Non-pigmented ciliary epithelial cell (primary cell): ENCODE measurements at regions not wholly inside any gene's neighbourhood (a gene's known extent, or its start where the extent isn't known, plus 50 kb on each side); places are given as distances from the start of the nearest gene placed in this dataset.

Experiments used
- DNase-seq: peaks from one replicate; pipeline ENCODE4 v3.0.0-alpha.2; 2010; ENCODE audit warnings: low read depth

DNA sequence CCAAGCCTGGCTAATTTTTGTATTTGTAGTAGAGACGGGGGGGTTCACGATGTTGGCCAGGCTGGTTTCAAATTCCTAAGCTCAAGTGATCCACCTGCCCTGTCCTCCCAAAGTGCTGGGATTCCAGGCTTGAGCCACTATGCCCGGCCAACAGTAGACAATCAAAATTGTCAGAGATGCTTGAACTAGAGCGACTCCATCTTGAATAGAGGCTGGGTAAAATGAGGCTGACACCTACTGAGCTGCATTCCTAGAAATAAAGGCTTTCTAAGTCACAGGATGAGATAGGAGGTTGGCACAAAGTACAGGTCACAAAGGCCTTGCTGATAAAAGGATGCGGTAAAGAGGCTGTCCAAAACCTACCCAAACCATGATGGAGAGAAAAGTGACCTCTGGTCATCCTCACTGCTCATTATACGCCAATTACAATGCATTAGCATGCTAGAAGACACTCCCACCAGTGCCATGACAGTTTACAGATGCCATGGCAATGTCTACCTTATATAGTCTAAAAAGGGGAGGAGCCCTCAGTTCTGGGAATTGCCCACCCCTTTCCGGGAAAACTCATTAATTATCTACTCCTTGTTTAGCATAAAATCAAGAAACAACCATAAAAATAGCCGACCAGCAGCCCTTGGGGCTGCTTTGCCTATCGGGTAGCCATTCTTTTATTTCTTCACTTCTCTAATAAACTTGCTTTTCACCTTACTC, 134.5 kb downstream of the BAMBI start:
- no peak for DNase-seq

- DNase-seq: no peak
Measured at GRCh38 chr10:28812384-28813372, 135.4 kb downstream of the BAMBI start.

GRCh38 chr10:28815681-28816080, 138.4 kb downstream of the BAMBI start:
- no peak for DNase-seq

GRCh38 chr10:28822719-28823464, 145.6 kb downstream of the BAMBI start:
- no peak for DNase-seq

DNA sequence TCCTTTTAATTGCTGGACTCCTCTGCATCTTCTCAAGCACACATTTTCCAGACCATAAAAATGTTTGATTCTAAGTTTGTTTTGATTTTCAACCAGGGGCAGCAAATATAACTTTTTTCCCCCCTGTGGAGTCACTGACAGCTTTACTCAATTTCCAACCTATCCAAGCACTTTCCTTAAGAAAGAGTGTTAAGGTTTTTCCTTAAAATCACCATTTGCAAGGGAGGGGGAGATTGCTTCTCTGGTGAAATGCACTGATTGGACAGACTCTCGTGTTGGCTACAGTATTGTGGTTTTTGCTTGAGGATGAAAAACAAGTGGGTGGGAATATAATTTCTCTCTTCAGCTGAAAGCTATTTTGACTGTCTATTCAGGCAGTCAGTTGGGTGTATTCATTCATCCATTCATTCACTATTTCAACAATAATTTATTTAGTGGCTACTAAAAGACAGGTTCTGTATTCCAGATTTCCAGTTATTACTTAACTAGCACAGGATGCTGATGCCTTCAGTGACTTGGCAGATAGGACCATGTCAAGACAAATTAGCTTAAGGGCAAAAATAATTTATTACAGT, 146.3 kb downstream of the BAMBI start:
- no peak for DNase-seq

GRCh38 chr10:28833313-28833712, 156.0 kb downstream of the BAMBI start:
- no peak for DNase-seq

DNA sequence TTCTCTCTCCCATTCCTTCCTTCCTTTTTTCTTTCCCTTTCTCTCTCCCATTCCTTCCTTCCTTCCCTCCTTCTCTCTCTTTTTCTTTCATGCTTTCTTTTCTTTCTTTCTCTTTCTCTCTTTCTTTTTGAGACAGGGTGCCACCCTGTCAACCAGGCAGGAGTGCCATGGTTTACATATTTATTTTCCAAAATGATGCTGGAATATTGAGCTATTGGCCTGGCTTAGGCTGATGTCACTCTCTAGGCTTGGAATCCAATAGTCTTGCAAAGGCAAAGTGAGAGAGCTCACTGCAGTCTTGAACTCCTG, 159.1 kb downstream of the BAMBI start:
- no peak for DNase-seq

DNA sequence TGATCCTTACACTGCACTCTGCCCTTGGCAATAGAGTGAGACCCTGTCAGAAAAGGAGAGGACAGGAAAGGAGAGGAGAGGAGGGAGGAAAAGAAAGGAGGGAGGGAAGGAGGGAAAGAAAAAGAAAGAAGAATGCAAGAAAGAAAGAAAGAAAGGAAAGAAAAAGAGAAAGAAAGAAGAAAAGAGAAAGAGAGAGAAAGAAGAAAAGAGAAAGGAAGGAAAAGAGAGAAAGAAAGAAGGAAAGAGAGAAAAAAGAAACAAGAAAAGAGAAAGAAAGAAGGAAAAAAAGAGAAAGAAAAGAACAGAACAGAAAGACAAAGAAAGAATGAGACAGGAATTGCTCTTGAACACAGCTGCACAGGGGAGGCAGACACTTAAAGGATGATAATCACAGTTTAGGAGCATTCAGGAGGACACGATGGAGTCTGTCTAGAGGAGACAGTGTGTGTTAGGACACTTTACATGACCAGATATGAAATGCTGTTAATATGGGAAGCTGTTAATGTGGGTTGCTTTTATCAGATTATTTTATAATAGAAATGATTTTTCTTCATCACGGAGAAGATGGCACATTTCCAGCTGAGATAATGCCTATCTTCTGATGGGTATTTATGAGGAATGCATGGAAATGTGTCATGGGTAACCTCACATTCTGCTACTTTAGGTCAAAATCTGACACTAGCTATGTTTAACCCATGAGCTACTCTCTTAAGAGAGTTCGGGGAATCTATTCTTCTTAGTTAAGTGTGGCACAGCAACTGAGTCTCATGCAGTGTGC, 160.5 kb downstream of the BAMBI start:
- DNase-seq: no peak

DNA sequence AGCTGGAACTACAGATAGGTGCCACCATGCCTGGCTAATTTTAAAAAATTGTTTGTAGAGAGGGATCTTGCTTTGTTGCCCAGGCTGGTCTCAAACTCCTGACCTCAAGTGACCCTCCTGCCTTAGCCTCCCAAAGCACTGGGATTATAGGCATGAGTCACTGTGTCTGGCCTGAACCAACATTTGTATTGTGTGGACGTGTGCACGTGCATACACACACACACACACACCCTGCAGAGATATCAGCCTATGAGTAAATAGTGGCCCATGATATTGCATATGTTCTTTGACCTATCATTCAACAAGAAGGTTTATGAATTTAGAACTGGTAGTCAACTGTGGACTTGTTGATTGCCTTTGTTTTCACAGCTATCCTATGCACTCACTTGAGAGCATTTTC, 161.6 kb downstream of the BAMBI start:
- DNase-seq: no peak

- peak; percentile 45 for DNase-seq
Measured at GRCh38 chr10:28839600-28840007, 162.3 kb downstream of the BAMBI start.

- no peak for DNase-seq
Measured at GRCh38 chr10:28840202-28840601, 162.9 kb downstream of the BAMBI start.

DNA sequence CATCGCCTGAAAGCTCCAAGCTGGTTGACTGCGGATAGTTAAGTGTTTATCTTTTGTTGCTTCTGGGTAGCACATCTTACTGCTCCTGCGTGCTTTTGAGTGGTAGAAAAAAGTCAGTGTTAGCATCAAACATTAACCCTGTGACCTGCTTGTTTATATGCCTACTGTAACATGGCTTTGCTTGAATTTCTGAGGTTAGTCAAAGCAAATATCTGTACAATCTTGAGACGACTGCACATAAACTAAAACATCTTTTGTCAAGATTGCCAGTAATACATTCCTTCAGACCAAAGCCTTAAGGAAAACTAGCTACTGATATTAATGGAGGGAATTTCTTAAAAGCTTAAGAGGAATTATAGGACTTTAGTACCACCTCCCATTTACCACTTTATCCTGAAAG, 163.7 kb downstream of the BAMBI start:
- no peak for DNase-seq

DNA sequence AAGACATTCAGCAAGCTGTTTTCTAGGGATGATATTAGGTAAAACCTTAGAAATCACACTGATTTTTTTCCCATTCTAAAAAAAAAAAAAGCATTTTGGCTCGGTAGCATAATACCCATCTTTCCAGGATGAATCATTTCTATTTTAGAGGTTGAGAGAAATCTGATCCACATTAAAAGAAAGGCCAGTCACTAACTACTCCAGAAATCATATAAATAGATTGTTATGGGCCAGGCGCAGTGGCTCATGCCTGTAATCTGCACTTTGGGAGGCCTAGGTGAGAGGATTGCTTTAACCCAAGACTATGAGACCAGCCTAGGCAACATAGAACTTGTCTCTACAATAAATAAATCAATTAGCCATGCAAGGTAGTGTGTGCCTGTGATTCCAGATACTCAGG, 164.3 kb downstream of the BAMBI start:
- DNase-seq: peak; percentile 31

- peak; percentile 64 for DNase-seq
Measured at GRCh38 chr10:28842321-28842720, 165.0 kb downstream of the BAMBI start.

- peak; percentile 72 for DNase-seq
Measured at GRCh38 chr10:28845009-28845682, 167.8 kb downstream of the BAMBI start.

DNA sequence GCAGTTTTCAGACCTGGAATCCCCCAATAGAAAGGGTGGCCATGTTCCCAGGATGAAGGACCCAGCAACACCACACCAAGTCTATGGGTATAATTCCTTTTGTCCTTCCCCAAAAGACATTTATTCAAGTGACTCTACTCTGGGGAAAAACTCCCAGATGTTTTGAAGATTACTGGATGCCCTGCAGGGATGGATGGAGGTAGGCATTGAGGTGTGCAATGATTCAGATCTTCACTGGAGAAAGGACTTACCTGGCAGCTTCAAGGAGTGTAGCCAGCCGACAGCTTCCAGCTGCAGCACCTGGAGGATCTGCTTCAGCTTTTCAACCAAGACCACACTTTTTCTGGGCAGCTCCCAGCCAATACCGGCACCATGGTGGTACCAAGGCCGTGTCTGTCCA, 172.0 kb downstream of the BAMBI start:
- no peak for DNase-seq

GRCh38 chr10:28849821-28850220, 172.5 kb downstream of the BAMBI start:
- DNase-seq: no peak

DNA sequence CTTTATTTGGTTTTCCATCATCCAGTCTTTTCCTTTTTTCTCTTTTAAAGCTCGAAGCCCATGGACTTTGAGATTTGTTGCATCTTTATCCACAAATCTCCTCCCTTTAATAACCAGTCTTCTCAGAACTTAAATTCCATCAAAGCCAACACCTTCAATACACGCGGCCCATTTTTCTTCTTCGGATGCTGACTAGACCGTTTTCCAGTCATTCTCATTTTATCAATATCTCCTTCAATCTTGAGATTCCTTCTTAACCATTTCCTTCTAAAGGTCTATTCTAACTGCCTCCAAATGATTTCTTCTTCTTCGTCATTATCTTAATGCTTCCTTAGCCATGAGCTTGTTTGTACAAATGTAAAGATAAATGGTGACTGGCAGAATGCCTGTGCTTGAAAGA, 173.5 kb downstream of the BAMBI start:
- no peak for DNase-seq

DNA sequence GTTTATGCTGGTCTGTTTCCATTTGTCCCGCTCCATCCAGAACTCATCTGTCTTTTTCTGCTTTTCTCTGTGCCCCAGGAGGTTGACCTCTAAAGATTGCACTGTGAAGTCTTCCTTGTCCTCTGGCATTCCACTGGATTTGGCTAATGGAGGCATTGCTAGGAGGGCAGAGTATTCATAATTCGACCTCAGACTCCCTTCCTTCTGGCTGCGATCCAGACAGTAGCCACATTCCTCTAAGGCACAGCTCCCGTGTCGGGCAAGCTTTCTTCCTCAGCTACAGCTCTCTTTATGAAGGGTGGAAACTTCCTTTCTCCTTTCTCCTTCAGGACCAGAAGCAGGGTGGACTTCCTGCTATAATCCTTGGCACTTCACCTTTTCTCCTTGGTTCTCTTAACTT, 175.9 kb downstream of the BAMBI start:
- DNase-seq: no peak

DNA sequence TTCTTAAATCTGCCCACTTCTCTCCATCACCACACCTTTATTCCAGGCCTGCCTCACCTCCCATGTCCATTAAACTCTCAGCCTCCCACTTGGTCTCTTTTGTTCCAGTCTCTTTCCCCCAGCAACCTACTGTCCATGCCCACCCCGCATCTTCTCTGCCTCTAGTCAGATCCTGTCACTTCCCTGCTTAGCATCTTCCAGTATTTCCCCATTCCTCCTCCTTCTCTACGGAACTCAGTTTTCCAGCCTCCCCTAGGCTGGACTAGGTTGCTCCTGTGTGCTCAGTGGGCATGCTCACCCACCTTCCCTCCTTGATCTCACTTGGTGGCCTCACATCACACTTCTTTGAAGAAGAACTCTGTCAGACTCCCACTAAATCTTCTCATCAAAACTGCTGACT, 179.8 kb downstream of the BAMBI start:
- DNase-seq: no peak

DNA sequence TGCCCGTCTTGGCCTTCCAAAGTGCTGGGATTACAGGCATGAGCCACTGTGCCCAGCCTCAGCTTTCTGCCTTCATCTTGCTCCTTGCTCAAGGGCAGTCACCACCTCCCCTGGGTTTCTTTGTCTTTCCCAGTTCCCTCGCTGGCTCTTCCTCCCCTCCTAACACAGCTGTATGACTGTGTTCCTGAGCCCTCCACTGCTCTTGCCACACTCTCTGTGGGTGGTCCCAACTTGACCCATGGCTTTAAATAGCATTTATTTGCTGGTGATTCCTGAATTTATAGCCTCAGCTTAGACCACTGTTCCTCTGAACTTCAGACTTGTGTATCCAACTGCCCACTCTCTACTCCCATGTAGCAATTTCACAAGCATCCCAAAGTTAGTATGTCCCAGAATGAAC, 181.3 kb downstream of the BAMBI start:
- DNase-seq: no peak
